Activated CD8-positive, alpha-beta T cell treated with anti-CD3 and anti-CD28 coated beads for 36 hours (primary cell): ENCODE measurements at regions not wholly inside any gene's neighbourhood (a gene's known extent, or its start where the extent isn't known, plus 50 kb on each side); places are given as distances from the start of the nearest gene placed in this dataset.

ENCODE experiments used
- ATAC-seq: fragments of 200-7000 bp; cut with Tn5 transposase; one replicate; pipeline ENCODE4 v1.10.0; 2021; ENCODE audit warnings: mild to moderate bottlenecking, moderate library complexity
- CTCF ChIA-PET: fragments of 350-600 bp; sonication (Branson Sonifier 250); formaldehyde crosslinking; loops from one replicate; lab custom pipeline; 2021; ENCODE audit warnings: antibody characterized with exemption; lab: Charles Lee
- POLR2A ChIA-PET: fragments of 350-600 bp; sonication (Branson Sonifier 250); formaldehyde crosslinking; loops from one replicate; lab custom pipeline; 2021; ENCODE audit warnings: antibody characterized with exemption; lab: Charles Lee
- DNase-seq: peaks from one replicate; pipeline ENCODE4 v3.0.0-alpha.2; 2020
- H3K27ac Mint-ChIP-seq: one replicate; pipeline ENCODE4 v1.8.0; 2021; ENCODE audit warnings: mild to moderate bottlenecking, mixed read lengths
- H3K27me3 Mint-ChIP-seq: one replicate; pipeline ENCODE4 v1.8.0; 2021; ENCODE audit warnings: mixed read lengths
- H3K36me3 Mint-ChIP-seq: one replicate; pipeline ENCODE4 v1.8.0; 2021; ENCODE audit warnings: low read depth, mixed read lengths
- H3K4me1 Mint-ChIP-seq: one replicate; pipeline ENCODE4 v1.8.0; 2021; ENCODE audit warnings: low read depth, mixed read lengths
- H3K4me3 Mint-ChIP-seq: one replicate; pipeline ENCODE4 v1.8.0; 2021; ENCODE audit warnings: mild to moderate bottlenecking, moderate library complexity, mixed read lengths
- H3K9me3 Mint-ChIP-seq: one replicate; pipeline ENCODE4 v1.8.0; 2021; ENCODE audit warnings: mixed read lengths
- CTCF ChIP-seq: fragments of 200-600 bp; IDR thresholded peaks from one replicate; pipeline ENCODE4 v1.8.0; 2022; ENCODE audit warnings: antibody characterized with exemption, mild to moderate bottlenecking
- intact Hi-C: fragments of 100-400 bp; cut with micrococcal nuclease; formaldehyde crosslinking; loops from one replicate; pipeline ENCODE4 v1.10.0; 2022

DNA sequence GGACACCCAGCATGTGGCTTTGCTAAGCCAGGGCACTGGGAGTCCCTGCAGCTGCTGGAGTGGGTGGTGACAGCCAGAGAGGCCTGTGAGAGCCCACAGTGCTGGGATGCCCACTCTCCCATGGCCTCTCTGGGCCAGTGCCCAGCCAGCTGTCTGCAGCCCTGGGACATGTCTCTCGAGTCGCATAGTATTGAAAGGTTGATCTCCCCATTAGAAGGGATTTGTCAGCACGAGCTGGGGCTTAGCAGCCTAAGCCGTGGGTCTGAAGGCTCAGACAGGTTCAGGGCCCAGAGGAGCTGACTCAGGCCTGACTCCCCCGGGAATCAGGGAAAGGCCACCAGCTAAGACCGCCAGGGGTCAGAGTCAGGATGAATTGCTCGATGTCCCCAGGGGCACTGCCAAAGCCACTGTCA lies 53.5 kb downstream of the FOXD2 start:
- H3K27ac Mint-ChIP-seq, result no peak overlapping the region
- no peaks in the 10 kb centered on the region for H3K4me1 Mint-ChIP-seq
- ATAC-seq, result no peak
- no peaks in the 10 kb centered on the region for H3K9me3 Mint-ChIP-seq
- H3K4me3 Mint-ChIP-seq, result no peak overlapping the region
- CTCF ChIA-PET, result no interaction called here
- no peaks in the 10 kb centered on the region for H3K36me3 Mint-ChIP-seq
- peaks cover 14% of the 10 kb centered on the region for H3K27me3 Mint-ChIP-seq
- POLR2A ChIA-PET, result no interaction called here
- intact Hi-C loops, result no loop called here
- no peak for TF ChIP-seq CTCF
- DNase-seq, result no peak

DNA sequence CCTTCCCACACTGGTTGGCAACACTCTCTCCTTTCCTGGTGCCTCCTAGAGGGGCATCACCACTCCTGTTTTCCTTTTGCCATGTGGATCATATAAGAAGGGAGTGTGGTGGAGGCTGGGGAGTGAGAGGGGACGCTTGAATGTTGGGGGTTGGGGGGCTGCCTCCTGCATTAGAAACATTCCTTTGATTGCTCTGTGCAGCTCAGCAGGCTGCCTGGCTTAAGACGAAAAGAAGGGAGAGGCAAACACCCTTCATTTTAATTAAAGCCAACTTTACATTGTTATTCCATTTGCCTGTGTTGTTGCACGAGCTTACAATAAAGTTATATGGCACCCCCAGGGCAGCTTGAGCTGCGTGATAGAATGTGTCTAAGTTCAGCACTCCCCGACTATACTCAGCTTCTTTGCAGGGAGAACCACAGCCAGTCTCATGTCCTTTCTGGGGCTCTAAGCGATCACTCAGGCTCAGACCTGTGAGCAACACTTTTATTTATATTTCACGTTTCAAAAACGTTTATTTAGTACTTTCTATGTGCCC lies 57.4 kb downstream of the FOXD2 start:
- DNase-seq, result no peak
- no peak for TF ChIP-seq CTCF
- ATAC-seq, result no peak
- ChIA-PET POLR2A (no interaction called here), CTCF (no interaction called here)
- Mint-ChIP-seq H3K4me3 (no peak overlapping the region), H3K27ac (no peak overlapping the region), H3K9me3 (no peaks in the 10 kb centered on the region), H3K4me1 (no peaks in the 10 kb centered on the region), H3K36me3 (no peaks in the 10 kb centered on the region), H3K27me3 (peaks cover 18% of the 10 kb centered on the region)
- intact Hi-C loops, result no loop called here

- Mint-ChIP-seq H3K27me3 (peaks cover 31% of the 10 kb centered on the region), H3K27ac (no peak overlapping the region), H3K4me3 (no peak overlapping the region), H3K36me3 (no peaks in the 10 kb centered on the region), H3K4me1 (no peaks in the 10 kb centered on the region), H3K9me3 (no peaks in the 10 kb centered on the region)
- POLR2A ChIA-PET, result no interaction called here
- intact Hi-C loops, result no loop called here
- ATAC-seq (no peak), DNase-seq (no peak)
- CTCF ChIA-PET, result interaction anchor here (1.9 kb wide), 1 partner anchor 61 kb away, joined by 6 read pairs; the partner anchor contains the start of gene FOXD2
- TF ChIP-seq CTCF, result no peak
These were observed 60.7 kb downstream of the FOXD2 start for GRCh38 chr1:47498551-47498950.

GRCh38 chr1:47501069-47501468 lies 63.2 kb downstream of the FOXD2 start:
- no peak for ATAC-seq
- H3K9me3 Mint-ChIP-seq, result no peaks in the 10 kb centered on the region

More at GRCh38 chr1:47501069-47501468, 63.2 kb downstream of the FOXD2 start:
- H3K4me3 Mint-ChIP-seq, result no peak overlapping the region
- POLR2A ChIA-PET, result interaction anchor here (0.9 kb wide), 1 partner anchor 17 kb away, joined by 3 read pairs; no protein-coding TSS in a partner anchor
- no peaks in the 10 kb centered on the region for H3K4me1 Mint-ChIP-seq
- peaks cover 41% of the 10 kb centered on the region for H3K27me3 Mint-ChIP-seq
- intact Hi-C loops, result no loop called here
- no peaks in the 10 kb centered on the region for H3K36me3 Mint-ChIP-seq
- DNase-seq, result no peak
- no peak overlapping the region for H3K27ac Mint-ChIP-seq
- CTCF ChIA-PET, result interaction anchor here (1.0 to 1.5 kb wide), 3 partner anchors 27 to 225 kb away, joined by 3 to 7 read pairs (median 3); partner anchors contain the start of gene FOXD2
- TF ChIP-seq CTCF, result no peak
